ENCODE measurements at regions not wholly inside any gene's neighbourhood (a gene's known extent, or its start where the extent isn't known, plus 50 kb on each side); places are given as distances from the start of the nearest gene placed in this dataset.

- no peak for TF ChIP-seq CTCF (IDR thresholded peaks at IDR 0.05; ENCODE audit: insufficient read depth, low read length)
- DNase-seq (ENCODE audit: low read depth), result peak; percentile 92
- H3K4me3 ChIP-seq (ENCODE audit: low read depth, low read length), result no peak overlapping the region
Measured at GRCh38 chr6:139925894-139926641, 551.6 kb upstream of the CITED2 start.

GRCh38 chr6:139923964-139924475 is 549.6 kb upstream of the CITED2 start:
- DNase-seq (ENCODE audit: low read depth), result no peak
- TF ChIP-seq CTCF (IDR thresholded peaks at IDR 0.05; ENCODE audit: insufficient read depth, low read length), result no peak
- H3K4me3 ChIP-seq (ENCODE audit: low read depth, low read length), result no peak overlapping the region

- H3K4me3 ChIP-seq (ENCODE audit: low read depth, low read length), result no peak overlapping the region
- no peak for DNase-seq (ENCODE audit: low read depth)
- TF ChIP-seq CTCF (IDR thresholded peaks at IDR 0.05; ENCODE audit: insufficient read depth, low read length), result no peak
Measured at GRCh38 chr6:139922236-139922635, 547.8 kb upstream of the CITED2 start.

GRCh38 chr6:139920776-139921100 is 546.3 kb upstream of the CITED2 start:
- DNase-seq (ENCODE audit: low read depth), result no peak
- H3K4me3 ChIP-seq (ENCODE audit: low read depth, low read length), result no peak overlapping the region
- TF ChIP-seq CTCF (IDR thresholded peaks at IDR 0.05; ENCODE audit: insufficient read depth, low read length), result no peak

GRCh38 chr6:139920027-139920775 is 545.8 kb upstream of the CITED2 start:
- TF ChIP-seq CTCF (IDR thresholded peaks at IDR 0.05; ENCODE audit: insufficient read depth, low read length), result no peak
- DNase-seq (ENCODE audit: low read depth), result no peak
- no peak overlapping the region for H3K4me3 ChIP-seq (ENCODE audit: low read depth, low read length)

GRCh38 chr6:139919107-139920026 is 544.9 kb upstream of the CITED2 start:
- no peak for DNase-seq (ENCODE audit: low read depth)
- TF ChIP-seq CTCF (IDR thresholded peaks at IDR 0.05; ENCODE audit: insufficient read depth, low read length), result no peak

More at GRCh38 chr6:139919107-139920026, 544.9 kb upstream of the CITED2 start:
- H3K4me3 ChIP-seq (ENCODE audit: low read depth, low read length), result no peak overlapping the region
